ENCODE measurements at regions not wholly inside any gene's neighbourhood (a gene's known extent, or its start where the extent isn't known, plus 50 kb on each side); places are given as distances from the start of the nearest gene placed in this dataset.

GRCh38 chr13:109485136-109485794 lies 301.1 kb downstream of the IRS2 start (continued):
- no peak for TF ChIP-seq ATF2 (CRISPR knock-in tag; IDR thresholded peaks at IDR 0.05; ENCODE audit: borderline replicate concordance, low read depth)
- TF ChIP-seq SOX15 (CRISPR knock-in tag; IDR thresholded peaks at IDR 0.05) = no peak
- TF ChIP-seq RORB (CRISPR knock-in tag; IDR thresholded peaks at IDR 0.05) = no peak
- no peak for TF ChIP-seq SMAD4 (CRISPR knock-in tag; IDR thresholded peaks at IDR 0.05)

GRCh38 chr13:109483284-109483683 lies 303.1 kb downstream of the IRS2 start:
- ATAC-seq = no peak
- DNase-seq (ENCODE audit: low spot score) = no peak
- CTCF ChIA-PET = no interaction called here
- peaks cover 8% of the 10 kb centered on the region; the same call in 1 of the 2 replicates for H3K9me3 Mint-ChIP-seq
- H3K4me1 Mint-ChIP-seq = no peaks in the 10 kb centered on the region
- no peak overlapping the region for H3K4me3 Mint-ChIP-seq
- H3K36me3 Mint-ChIP-seq = no peaks in the 10 kb centered on the region; the same call in 1 of the 2 replicates
- POLR2A ChIA-PET = no interaction called here
- TF ChIP-seq NR3C1 (CRISPR knock-in tag; conservative IDR thresholded peaks at IDR 0.05; ENCODE audit: low read depth) (no peak), NFYB (CRISPR knock-in tag; conservative IDR thresholded peaks at IDR 0.05; ENCODE audit: low read depth) (no peak), SMAD3 (CRISPR knock-in tag; IDR thresholded peaks at IDR 0.05; ENCODE audit: borderline replicate concordance) (no peak)
- H3K27ac Mint-ChIP-seq = no peak overlapping the region
- H3K27me3 Mint-ChIP-seq (ENCODE audit: low read depth) = no peaks in the 10 kb centered on the region

DNA sequence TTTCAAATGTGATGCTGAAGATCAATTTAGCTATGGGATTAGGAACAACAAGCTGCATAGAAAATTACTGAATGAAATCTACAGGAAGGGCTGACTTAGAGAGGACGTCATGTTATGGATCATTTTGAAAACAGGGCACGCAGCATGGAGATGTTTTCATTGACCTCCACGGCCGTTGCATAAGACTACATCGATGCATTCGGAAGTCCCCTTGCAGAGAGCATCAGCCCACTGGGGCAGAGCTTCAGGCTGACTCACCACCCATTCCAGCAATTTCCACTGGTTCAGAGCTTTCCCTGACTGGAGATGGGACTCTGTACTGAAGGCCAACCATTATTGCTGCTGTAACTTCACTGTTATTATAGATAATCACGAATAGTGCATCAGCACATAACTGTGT lies 305.3 kb downstream of the IRS2 start:
- no peak overlapping the region for H3K4me3 Mint-ChIP-seq
- no peaks in the 10 kb centered on the region; the same call in 1 of the 2 replicates for H3K36me3 Mint-ChIP-seq
- TF ChIP-seq PRRX2 (CRISPR knock-in tag; IDR thresholded peaks at IDR 0.05) = no peak
- TF ChIP-seq ATF2 (CRISPR knock-in tag; IDR thresholded peaks at IDR 0.05; ENCODE audit: borderline replicate concordance, low read depth) = no peak
- TF ChIP-seq GRHL2 (CRISPR knock-in tag; IDR thresholded peaks at IDR 0.05; ENCODE audit: insufficient replicate concordance, severe bottlenecking) = no peak
- TF ChIP-seq MXD4 (CRISPR knock-in tag; IDR thresholded peaks at IDR 0.05; ENCODE audit: borderline replicate concordance) = no peak
- TF ChIP-seq SP1 (CRISPR knock-in tag; conservative IDR thresholded peaks at IDR 0.05) = no peak
- no peak for TF ChIP-seq MYBL2 (CRISPR knock-in tag; IDR thresholded peaks at IDR 0.05)
- TF ChIP-seq, protein P1, sequence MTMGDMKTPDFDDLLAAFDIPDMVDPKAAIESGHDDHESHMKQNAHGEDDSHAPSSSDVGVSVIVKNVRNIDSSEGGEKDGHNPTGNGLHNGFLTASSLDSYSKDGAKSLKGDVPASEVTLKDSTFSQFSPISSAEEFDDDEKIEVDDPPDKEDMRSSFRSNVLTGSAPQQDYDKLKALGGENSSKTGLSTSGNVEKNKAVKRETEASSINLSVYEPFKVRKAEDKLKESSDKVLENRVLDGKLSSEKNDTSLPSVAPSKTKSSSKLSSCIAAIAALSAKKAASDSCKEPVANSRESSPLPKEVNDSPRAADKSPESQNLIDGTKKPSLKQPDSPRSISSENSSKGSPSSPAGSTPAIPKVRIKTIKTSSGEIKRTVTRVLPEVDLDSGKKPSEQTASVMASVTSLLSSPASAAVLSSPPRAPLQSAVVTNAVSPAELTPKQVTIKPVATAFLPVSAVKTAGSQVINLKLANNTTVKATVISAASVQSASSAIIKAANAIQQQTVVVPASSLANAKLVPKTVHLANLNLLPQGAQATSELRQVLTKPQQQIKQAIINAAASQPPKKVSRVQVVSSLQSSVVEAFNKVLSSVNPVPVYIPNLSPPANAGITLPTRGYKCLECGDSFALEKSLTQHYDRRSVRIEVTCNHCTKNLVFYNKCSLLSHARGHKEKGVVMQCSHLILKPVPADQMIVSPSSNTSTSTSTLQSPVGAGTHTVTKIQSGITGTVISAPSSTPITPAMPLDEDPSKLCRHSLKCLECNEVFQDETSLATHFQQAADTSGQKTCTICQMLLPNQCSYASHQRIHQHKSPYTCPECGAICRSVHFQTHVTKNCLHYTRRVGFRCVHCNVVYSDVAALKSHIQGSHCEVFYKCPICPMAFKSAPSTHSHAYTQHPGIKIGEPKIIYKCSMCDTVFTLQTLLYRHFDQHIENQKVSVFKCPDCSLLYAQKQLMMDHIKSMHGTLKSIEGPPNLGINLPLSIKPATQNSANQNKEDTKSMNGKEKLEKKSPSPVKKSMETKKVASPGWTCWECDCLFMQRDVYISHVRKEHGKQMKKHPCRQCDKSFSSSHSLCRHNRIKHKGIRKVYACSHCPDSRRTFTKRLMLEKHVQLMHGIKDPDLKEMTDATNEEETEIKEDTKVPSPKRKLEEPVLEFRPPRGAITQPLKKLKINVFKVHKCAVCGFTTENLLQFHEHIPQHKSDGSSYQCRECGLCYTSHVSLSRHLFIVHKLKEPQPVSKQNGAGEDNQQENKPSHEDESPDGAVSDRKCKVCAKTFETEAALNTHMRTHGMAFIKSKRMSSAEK (CRISPR knock-in tag; IDR thresholded peaks at IDR 0.05; ENCODE audit: borderline replicate concordance) = no peak
- TF ChIP-seq NFYB (CRISPR knock-in tag; conservative IDR thresholded peaks at IDR 0.05; ENCODE audit: low read depth) = no peak
- TF ChIP-seq, protein P2, sequence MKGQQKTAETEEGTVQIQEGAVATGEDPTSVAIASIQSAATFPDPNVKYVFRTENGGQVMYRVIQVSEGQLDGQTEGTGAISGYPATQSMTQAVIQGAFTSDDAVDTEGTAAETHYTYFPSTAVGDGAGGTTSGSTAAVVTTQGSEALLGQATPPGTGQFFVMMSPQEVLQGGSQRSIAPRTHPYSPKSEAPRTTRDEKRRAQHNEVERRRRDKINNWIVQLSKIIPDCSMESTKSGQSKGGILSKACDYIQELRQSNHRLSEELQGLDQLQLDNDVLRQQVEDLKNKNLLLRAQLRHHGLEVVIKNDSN (CRISPR knock-in tag; IDR thresholded peaks at IDR 0.05) = no peak
- TF ChIP-seq EMX1 (CRISPR knock-in tag; IDR thresholded peaks at IDR 0.05) = no peak
- no peak for TF ChIP-seq HMGA2 (CRISPR knock-in tag; IDR thresholded peaks at IDR 0.05)
- TF ChIP-seq ZNF396 (CRISPR knock-in tag; IDR thresholded peaks at IDR 0.05; ENCODE audit: borderline replicate concordance) = no peak
- no peak for TF ChIP-seq ELF4 (CRISPR knock-in tag; IDR thresholded peaks at IDR 0.05; ENCODE audit: low read depth)
- no peak for TF ChIP-seq ZSCAN18 (CRISPR knock-in tag; IDR thresholded peaks at IDR 0.05)
- ChIA-PET POLR2A (no interaction called here), CTCF (no interaction called here)
- DNase-seq (ENCODE audit: low spot score) = no peak
- no peaks in the 10 kb centered on the region for H3K4me1 Mint-ChIP-seq
- no peak for ATAC-seq
- no peaks in the 10 kb centered on the region for H3K27me3 Mint-ChIP-seq (ENCODE audit: low read depth)
- no peak overlapping the region for H3K27ac Mint-ChIP-seq
- H3K9me3 Mint-ChIP-seq = peaks cover 8% of the 10 kb centered on the region; the same call in 1 of the 2 replicates
